AG20443 (cell line): ENCODE measurements at regions not wholly inside any gene's neighbourhood (a gene's known extent, or its start where the extent isn't known, plus 50 kb on each side); places are given as distances from the start of the nearest gene placed in this dataset.

Source experiments
- DNase-seq: peaks from one replicate; pipeline ENCODE4 v3.0.0; 2012; ENCODE audit warnings: low spot score, mixed read lengths

DNA sequence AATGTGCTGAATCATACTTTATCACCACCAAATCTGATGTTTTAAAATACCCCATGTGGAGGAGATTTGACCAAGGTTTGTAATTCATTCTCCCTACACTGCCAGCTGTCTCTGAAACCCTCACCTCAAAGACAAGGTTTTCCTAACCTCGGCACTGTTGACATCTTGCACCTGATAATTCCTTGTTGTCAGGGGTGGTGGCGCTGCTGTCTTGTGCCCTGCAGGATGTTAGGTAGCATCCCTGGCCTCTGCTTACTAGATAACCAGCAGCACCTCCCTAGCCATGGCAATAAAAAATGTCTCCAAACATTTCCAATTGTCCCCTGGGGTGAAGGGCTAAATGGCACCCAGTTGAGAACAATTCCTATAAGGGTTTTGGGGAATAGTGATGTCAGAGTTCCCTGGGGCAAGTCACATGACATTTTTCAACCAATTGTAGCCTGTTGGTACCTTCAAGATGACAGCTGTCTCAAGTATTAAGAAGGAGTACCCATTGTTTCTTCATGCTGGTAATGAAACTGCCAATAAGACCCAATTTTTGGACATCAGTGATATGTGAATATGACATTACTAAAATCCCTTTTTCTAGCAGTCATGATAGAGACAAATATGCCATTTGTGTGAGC lies 160.6 kb upstream of the PLCXD3 start:
- no peak for DNase-seq

DNA sequence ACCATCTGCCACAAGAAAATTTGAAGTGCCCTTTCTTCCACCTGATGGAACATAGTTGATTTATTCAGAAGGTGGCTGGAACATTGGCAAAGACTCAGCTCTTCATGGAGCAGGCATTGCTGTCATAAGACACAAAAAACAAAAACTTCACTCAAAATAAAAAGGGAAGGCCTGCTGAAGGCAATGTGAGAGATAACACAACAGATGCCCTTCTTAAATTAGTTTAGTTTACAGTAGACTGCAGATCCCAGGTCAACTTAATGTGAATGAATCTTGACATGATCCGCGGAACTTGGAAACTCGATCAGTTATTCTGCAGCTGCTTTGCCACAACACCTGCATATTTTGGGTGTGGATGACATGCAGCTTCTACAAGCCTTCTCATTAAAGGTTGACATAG lies 159.8 kb upstream of the PLCXD3 start:
- DNase-seq: no peak

DNA sequence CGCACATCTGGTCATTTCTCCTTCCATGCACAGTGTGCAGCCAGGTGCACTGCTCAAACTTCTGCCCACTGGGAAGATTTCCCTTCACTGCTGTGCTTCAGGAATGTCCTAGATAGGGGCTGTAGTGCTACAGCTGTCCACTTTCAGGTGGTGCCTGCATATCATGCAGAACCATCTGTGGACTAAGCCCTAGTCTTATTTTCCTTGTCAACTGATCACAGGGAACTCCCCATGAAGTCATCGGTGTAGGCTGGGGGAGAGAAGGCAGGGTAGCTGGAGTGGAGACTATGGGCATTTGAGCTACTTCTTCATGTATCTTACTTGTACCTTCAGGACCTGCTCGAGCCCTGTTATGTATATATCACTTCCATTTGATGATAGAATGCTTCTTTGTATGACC lies 150.9 kb upstream of the PLCXD3 start:
- no peak for DNase-seq

DNA sequence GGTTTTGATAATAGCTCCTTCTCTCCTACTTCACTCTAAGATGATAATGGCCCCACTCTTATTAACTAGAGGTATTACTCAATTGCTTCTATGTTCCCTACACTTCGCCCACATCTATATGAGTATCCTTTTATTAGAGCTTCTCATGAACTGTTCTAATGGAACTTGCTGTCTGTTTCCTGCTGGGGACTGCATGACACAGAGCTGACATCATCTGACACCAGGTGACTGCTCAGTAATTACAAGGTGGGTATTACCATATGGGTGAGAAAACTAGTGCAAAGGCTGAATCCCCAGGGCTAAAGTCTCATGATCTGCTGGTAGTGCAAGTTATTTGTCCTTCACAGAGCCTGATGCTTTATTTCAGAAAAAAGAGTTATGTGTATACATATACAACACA lies 146.2 kb upstream of the PLCXD3 start:
- no peak for DNase-seq

DNA sequence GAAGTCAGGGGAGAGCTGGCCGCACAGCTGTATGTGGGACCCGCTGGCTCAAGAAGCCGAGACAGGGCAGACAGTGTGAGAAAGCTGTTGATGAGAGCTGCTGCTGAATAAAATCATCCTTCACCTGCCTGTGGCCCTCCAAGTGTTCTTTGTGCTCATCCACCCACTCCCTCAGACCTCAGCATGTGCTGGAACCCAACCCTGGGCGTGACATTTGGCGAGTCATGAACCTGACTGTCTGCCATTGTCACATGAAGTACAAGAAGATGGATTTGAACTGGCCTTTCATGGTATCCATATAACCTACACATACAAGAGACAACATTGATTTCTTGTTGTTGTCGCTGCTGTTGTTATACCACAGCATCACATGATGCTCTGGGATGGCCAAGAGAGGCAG lies 139.7 kb upstream of the PLCXD3 start:
- DNase-seq: no peak

DNA sequence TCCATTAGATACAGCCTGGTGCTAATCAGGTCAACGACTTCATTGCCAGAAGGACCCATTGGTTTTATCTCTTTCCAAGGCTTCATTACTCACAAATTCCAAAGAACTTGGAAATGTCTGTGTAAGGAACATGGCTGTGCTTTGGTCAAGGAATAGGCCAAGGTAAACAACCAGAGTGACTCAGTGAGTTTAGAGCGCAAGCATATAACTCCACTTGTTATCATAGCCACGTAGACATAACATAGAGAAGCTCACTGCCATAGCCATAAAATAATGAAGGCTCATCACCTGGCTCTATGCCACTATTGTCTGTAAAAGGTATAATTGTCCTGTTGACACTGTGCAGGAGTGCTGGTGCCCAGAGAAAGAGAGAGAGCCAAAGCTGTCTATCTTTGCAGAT lies 139.3 kb upstream of the PLCXD3 start:
- DNase-seq: no peak

DNA sequence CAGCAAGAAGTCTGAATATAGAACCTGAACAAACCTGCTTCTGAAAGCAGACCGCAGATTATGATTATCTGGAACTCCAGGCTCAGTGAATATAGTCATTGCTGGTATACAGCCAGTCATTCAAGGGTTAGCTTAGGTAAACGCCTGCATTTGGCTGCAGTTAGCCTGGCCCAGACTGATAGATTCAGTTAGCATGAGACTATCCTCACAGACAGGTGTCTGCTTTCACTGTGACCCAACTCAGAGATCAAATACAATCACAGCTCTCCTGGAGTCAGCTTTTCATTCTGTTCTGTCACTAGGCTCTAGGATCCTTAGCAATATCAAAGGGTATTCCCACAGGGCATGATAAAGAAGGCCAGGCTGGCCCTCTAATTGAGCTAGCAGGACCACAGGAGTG lies 138.6 kb upstream of the PLCXD3 start:
- DNase-seq: no peak

DNA sequence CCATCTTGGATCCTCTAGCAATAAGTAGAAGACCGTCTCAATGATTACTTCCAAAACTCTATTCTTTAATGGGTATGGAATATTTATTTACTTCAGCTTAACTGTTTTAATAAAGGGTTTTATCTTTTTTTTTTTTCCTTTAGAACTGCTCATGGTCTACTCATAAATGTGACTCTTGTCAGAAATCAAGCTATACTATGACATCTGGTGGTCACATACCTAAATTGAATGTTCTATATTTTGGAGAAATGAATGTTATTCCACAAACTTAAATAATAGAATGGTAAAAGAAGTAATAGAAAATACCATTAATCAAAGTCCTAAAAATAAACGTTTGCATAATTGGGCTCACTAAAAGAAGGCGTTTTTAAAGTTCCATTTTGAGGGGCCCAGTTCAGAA lies 131.2 kb upstream of the PLCXD3 start:
- DNase-seq: no peak

DNA sequence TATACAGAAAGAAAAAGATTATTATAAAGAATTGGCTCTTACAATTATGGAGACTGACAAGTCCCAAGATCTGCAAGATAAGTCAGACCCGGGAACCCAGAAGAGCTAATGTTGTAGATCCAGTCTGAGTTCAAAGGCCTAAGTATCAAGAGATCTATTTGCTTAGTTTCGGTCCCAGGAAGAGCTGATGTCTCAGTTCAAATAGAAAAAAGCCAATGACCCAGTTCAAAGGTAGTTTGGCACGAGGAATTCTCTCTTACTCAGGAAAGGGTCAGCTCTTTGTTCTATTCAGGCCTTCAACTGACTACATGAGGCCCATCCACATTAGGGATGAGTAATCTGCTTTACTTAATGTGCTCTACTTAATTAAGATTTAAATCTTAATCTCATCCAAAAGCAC lies 128.3 kb upstream of the PLCXD3 start:
- no peak for DNase-seq

DNA sequence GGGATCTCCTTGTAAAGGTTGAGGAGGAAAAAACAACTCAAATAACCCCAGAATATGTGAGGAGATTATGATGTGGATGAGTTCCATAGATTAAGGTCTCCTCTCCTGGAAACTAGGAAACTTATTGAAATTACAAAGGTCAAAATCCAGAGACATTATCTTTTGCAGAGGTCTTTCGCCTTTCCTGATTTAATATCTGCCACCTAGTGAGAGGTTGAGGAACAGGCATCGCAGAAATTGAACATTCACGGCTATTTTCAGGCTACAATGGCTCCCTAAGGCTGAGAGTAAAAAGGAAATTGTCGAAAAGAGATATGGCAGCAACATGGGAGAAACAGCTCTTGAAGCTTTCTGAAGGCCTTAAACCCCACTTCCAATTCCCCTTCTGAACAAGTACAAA lies 127.5 kb upstream of the PLCXD3 start:
- no peak for DNase-seq

DNA sequence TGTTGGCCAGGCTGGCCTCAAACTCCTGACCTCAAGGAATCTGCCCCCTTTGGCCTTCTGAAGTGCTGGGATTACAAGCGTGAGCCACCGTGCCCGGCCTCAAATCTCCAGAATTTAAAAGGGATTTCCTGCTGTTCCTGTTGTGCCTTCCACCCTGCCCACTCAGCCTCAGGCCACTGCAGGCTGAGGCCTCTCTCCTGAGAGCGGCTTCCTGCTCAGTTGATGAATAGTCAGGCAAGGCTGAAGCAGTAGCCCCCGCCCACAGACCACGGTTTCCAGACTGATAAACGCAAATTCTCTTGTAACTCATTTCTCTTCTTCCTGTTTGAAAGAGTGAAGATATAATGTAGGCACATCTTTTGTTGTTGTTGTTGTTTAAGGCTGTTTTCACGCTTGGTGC lies 127.0 kb upstream of the PLCXD3 start:
- DNase-seq: no peak

DNA sequence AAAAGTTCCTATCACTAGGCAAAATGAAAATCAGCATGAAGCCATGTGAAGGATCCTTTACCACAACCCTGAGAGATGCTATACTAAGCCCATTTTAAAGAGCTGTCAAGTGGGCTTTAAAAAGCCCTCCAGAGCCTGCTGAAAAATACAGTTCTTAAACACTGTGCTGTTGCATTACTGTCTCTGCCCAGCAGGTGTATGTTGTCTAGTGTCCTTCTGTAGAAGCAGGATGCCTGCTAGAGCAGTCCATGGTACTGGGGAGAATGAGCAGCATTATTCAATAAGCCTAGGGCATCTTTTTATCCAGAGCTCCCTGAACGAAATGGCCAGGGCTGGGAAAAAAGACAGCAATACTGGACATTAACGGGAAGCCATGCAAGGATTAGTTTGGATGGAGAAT lies 126.2 kb upstream of the PLCXD3 start:
- DNase-seq: peak; percentile 37

DNA sequence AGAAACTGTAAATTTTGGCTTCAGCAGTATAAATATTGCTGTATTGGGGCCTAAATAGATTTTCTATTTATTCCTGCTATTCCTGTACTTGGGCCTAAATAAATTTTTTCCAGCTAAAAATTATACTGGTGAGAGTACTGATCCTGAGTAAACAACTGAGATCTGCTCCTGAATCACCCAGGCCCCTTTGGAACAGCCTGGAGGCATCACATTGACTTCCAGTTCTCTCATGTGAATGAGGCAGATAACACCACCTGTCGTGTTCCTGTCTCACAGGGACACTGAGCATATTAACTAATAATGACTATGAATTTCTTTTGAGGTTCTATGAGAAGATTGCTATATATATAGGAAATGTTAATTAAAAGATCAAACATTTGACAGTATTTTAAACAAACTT lies 119.5 kb upstream of the PLCXD3 start:
- no peak for DNase-seq

DNA sequence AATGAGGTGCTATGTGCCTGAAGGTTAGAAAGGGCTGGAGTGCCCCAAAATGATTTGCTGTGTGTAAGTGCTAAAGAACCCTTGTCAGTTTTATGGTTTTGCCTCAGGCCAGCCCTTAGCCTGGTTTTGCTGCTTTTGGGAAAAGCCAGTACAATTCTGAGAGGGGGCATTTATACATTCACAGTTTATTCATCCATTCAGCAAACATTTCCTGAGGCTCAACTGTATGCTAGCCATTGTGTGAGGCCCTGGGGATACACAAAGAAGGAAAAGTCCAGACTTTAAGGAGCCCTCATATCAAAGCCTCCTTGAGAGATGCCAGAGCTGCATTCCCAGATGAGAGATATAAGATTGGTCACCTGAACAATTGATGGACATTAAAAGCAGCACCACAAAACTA lies 115.2 kb upstream of the PLCXD3 start:
- no peak for DNase-seq

DNA sequence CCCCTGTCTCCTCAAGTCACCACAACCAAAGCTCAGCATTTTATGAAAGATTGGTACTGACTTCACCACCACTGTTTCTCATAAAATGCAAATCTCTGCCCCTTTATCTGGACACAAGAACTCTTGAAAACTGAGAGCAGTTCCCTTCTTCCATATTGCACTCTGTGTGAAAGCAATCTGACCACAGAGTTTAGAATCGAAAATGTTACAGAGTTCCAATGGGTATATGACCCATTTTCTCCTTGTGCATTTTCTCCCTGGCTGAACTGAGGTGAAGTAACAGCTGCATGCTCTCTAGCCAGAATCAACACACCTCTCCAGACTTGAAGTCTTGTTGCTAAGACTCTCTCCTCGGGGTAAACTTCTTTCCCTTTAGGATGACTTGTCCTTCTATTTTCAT lies 111.0 kb upstream of the PLCXD3 start:
- DNase-seq: no peak

DNA sequence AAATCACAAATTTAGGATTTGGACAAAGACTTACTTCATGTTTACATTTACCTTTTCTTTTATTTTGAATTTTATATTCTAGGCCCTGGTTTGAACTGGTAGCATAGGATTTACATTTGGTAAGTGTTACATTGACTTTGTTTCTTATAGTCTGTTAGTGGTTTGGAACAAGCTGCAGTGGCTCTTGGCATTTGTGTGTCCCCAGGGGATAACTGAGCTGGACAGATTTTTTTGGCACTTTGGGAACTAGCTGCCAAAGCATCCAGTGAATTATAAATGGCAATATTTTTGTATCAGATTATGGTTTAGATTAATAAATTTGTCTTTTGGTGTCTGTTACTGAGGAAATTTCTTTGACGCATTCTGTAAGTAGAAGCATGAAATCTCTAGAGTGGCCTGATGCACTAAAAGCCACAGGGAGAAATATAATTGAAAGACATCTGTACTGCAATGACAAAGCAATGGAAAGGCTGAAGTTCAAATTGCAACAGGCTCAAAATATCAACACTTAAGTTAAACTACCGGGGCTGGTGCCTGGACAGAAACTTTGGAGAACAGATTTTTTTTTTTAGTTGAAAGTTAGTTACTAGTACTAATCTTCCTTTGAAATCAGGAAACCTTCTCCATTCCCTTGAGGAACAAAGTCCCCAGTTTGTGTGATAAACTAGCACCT lies 107.6 kb upstream of the PLCXD3 start:
- no peak for DNase-seq

DNA sequence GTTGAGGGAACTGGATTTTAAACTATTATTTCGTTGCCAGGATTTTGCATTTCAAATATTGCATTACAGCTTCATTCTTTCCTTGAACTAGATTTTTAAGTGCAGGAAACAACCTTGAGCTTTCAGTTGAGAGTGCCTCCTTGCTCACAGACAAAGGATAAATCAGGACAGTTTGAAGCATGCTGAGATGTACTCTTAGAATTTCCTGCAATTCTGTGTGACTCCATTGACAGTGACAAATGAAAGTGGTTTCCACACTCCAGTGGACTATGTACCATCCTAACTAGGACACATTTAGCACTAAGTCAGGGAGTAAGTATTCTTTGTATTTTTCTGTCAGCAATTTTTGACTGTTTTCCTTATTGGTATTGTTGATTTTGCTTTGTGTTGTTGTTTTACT lies 100.0 kb upstream of the PLCXD3 start:
- no peak for DNase-seq

DNA sequence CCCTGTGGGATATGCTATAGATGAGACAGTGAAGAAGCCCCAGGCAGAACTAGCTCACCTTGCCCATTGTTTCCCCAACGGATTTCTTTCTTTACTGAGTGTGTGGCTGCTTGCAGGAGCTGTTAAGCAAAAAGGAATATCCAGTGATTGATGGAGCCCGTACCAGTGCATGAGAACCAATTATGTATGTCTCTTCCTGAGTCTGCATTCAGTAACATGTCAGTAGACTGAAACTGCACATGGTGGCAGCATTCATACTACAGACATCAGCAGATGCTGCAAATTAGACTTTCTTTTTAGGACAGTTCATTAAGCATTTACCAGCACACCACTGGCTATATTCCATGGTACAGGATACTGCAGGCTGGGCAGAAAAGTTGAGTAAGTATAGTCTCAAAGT lies 90.3 kb upstream of the PLCXD3 start:
- DNase-seq: no peak

DNA sequence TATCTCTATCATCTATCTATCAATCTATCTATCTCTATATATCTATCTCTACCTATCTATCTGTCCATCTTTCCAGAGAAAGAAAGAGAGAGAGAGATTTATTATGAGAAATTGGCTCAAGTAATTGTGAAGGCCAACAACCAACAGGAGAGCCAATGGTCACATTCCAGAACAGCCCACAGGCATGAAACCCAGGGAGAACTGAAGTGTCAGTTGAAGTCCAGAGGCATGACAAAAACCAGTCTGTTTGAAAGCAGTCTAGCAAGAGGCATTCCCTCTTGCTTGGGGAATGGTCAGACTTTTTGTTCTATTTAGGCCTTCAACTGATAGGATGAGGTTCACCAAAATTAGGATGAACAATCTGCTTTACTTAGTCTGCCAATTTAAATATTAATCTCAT lies 87.6 kb upstream of the PLCXD3 start:
- DNase-seq: peak; percentile 60

DNA sequence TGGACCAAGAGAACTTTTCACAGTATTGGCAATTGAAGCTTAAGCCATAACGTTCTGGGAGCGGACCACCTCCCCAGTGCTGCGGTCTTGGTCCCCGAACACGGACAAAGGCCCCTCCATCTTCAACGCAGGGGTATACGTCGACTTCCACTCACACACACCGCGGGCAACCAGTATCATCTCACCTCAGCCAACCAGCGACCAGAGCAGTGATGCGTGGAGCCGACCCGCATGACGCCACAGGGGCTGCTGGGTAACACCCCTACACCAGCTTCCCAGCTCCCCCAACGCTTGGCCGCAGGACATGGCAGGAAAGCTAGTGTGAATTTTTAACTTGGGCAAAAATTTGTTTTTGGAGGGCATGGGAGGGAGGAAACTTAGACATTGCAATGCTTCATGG lies 77.3 kb upstream of the PLCXD3 start:
- no peak for DNase-seq

DNA sequence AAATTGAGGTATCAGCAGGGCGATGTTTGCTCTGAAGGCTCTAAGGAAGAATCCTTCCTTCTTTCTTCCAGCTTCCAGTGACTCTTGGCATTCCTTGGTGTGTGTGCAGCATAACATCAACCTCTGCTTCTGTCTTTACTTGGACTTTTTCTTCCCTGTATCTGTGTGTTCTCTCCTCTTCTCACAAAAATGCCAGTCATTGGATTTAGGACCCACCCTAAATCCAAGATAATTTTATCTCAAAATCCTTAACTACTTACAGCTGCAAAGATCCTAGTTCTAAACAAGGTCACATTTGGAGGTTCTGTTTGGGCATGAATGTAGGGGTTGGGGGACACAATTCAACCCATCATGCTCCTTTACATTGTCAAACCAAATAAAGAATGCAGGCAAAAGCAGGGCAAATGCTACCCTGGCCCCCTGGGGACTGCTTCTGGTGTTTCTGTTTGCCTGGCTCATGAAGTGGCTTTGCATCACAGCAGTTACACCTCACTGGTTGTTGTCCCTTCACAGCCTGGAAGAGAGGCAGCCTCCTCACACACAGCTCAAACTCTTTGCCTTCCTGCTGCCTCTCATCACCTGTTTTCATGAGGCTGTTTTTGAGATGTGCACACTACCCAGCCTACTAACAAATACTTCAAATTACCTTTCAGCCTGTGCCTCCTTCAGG lies 64.8 kb upstream of the PLCXD3 start:
- no peak for DNase-seq

DNA sequence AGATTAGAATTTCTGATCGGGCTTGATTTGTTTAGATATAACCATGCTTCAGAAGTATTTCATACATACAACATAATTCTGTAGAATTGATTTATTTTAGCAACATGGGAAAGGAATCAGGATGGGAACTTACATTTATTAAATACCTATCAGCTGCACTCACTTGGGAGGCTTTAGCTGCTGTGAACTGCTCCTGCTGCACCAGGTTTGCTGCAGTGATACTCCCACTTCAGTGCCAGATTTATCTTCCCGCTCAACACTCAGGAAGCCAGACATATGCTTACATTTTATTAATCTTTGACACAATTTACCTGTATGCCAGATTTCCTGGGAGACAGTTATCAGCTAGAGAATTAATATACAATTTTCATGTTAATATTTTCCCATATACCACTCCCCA lies 64.0 kb upstream of the PLCXD3 start:
- DNase-seq: no peak
